Uterus (tissue), 2 donors: ENCODE measurements at regions not wholly inside any gene's neighbourhood (a gene's known extent, or its start where the extent isn't known, plus 50 kb on each side); places are given as distances from the start of the nearest gene placed in this dataset.

Experiments
- POLR2A ChIP-seq, 2 donors: fragments of 450-650 bp; IDR thresholded peaks; one replicate each; pipeline ENCODE4 v1.6.1; 2016; ENCODE audit warnings: antibody characterized with exemption in 2 of 2, mild to moderate bottlenecking in 1 of 2, moderate library complexity in 1 of 2
- TF ChIP-seq, protein P1 (sequence below), 4 experiments: fragments of 200-600 bp in 2 of 4; fragments of 450-650 bp in 2 of 4; sonication (generic) in 2 of 4; IDR thresholded peaks; one replicate each; pipeline ENCODE4 v1.5.1; 2016 to 2019; ENCODE audit warnings: antibody characterized with exemption in 4 of 4, mild to moderate bottlenecking in 2 of 4, moderate library complexity in 1 of 4

DNA sequence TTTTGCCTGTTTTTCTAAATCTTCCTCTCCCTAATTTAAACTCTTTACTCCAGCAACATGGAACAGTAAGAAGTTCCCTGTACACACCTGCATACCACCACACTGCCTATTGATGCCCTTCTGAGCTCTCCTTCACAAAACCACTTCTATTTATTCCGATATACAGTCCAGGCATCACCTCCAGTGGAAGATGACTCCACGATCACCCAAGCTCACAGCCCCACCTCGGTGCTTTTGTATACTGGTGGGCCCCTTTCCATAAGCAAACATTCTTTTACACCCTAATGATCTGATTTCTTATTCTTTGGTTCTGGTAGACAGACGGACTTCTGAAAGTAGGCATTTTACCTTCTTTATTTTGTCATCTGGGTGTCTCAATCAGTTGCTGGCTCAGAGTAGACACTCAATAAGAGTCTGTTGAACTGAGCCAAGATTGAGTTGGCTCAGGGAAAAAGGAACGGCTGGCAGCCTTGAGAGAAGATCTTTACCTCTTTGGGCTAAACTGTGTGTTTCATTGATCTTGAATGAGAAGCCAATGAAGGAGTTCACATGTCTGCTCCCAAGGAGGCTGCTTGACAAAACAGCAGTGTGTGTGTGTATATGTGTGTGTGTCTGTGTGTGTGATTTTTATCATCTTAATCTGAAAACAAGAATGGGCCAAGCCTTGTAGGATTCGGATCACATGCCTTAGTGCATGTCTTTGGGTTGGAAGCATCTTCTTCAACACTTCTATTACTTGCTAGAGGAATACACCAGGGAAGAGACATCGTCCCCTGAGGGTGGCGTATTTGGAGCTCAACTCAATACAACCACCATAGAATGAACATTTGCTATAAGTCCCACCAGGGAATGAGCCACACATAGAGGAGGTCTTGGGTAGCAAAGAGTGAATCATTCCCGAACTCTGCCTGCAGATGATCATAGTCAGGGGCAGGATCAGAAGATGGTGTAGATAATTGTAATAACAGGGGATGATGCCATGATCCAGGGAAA, 341.8 kb downstream of the CYRIA start:
- TF ChIP-seq, protein P1, sequence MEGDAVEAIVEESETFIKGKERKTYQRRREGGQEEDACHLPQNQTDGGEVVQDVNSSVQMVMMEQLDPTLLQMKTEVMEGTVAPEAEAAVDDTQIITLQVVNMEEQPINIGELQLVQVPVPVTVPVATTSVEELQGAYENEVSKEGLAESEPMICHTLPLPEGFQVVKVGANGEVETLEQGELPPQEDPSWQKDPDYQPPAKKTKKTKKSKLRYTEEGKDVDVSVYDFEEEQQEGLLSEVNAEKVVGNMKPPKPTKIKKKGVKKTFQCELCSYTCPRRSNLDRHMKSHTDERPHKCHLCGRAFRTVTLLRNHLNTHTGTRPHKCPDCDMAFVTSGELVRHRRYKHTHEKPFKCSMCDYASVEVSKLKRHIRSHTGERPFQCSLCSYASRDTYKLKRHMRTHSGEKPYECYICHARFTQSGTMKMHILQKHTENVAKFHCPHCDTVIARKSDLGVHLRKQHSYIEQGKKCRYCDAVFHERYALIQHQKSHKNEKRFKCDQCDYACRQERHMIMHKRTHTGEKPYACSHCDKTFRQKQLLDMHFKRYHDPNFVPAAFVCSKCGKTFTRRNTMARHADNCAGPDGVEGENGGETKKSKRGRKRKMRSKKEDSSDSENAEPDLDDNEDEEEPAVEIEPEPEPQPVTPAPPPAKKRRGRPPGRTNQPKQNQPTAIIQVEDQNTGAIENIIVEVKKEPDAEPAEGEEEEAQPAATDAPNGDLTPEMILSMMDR (IDR thresholded peaks at IDR 0.05): no peak
- no peak for TF ChIP-seq POLR2A (IDR thresholded peaks at IDR 0.05)
